ENCODE measurements at regions not wholly inside any gene's neighbourhood (a gene's known extent, or its start where the extent isn't known, plus 50 kb on each side); places are given as distances from the start of the nearest gene placed in this dataset.
"Not testable (repeated sequence)": the region's sequence is repeated elsewhere in the genome, so short reads cannot be mapped to it uniquely, and the experiment has no call there.

- no peak for DNase-seq (ENCODE audit: low read depth, low spot score)
These were observed 368.9 kb upstream of the CTSO start for GRCh38 chr4:156322592-156322991.

- DNase-seq (ENCODE audit: low read depth, low spot score), result no peak
These were observed 367.5 kb upstream of the CTSO start for GRCh38 chr4:156321203-156321602.

- DNase-seq (ENCODE audit: low read depth, low spot score), result no peak
These were observed 359.8 kb upstream of the CTSO start for GRCh38 chr4:156313497-156313896.

GRCh38 chr4:156312261-156312847, 358.7 kb upstream of the CTSO start:
- DNase-seq (ENCODE audit: low read depth, low spot score), result no peak

GRCh38 chr4:156309031-156309430, 355.4 kb upstream of the CTSO start:
- DNase-seq (ENCODE audit: low read depth, low spot score), result no peak

- no peak for DNase-seq (ENCODE audit: low read depth, low spot score)
These were observed 350.0 kb upstream of the CTSO start for GRCh38 chr4:156303708-156304107.

- DNase-seq (ENCODE audit: low read depth, low spot score), result peak; percentile 84
These were observed 344.6 kb upstream of the CTSO start for GRCh38 chr4:156298230-156298629.

GRCh38 chr4:156295676-156296195, 342.1 kb upstream of the CTSO start:
- no peak for DNase-seq (ENCODE audit: low read depth, low spot score)

- peak; percentile 43 for DNase-seq (ENCODE audit: low read depth, low spot score)
These were observed 340.9 kb upstream of the CTSO start for GRCh38 chr4:156294577-156294976.

- peak; percentile 70 for DNase-seq (ENCODE audit: low read depth, low spot score)
These were observed 340.1 kb upstream of the CTSO start for GRCh38 chr4:156293657-156294297.

- DNase-seq (ENCODE audit: low read depth, low spot score), result no peak
These were observed 337.7 kb upstream of the CTSO start for GRCh38 chr4:156291317-156291716.

- no peak for DNase-seq (ENCODE audit: low read depth, low spot score)
These were observed 337.1 kb upstream of the CTSO start for GRCh38 chr4:156290811-156291210.

GRCh38 chr4:156290026-156290425, 336.4 kb upstream of the CTSO start:
- DNase-seq (ENCODE audit: low read depth, low spot score), result not testable (repeated sequence)

GRCh38 chr4:156280686-156281085, 327.0 kb upstream of the CTSO start:
- DNase-seq (ENCODE audit: low read depth, low spot score), result no peak

- no peak for DNase-seq (ENCODE audit: low read depth, low spot score)
These were observed 311.7 kb upstream of the CTSO start for GRCh38 chr4:156265407-156265806.

GRCh38 chr4:156261230-156261629, 307.6 kb upstream of the CTSO start:
- DNase-seq (ENCODE audit: low read depth, low spot score), result no peak

- no peak for DNase-seq (ENCODE audit: low read depth, low spot score)
These were observed 301.8 kb upstream of the CTSO start for GRCh38 chr4:156255230-156256007.

- no peak for DNase-seq (ENCODE audit: low read depth, low spot score)
These were observed 298.8 kb upstream of the CTSO start for GRCh38 chr4:156252358-156252921.

- no peak for DNase-seq (ENCODE audit: low read depth, low spot score)
These were observed 297.9 kb upstream of the CTSO start for GRCh38 chr4:156251373-156252065.

GRCh38 chr4:156248917-156249316, 295.3 kb upstream of the CTSO start:
- no peak for DNase-seq (ENCODE audit: low read depth, low spot score)

- DNase-seq (ENCODE audit: low read depth, low spot score), result no peak
These were observed 293.8 kb upstream of the CTSO start for GRCh38 chr4:156247470-156247869.

GRCh38 chr4:156243015-156243414, 289.3 kb upstream of the CTSO start:
- no peak for DNase-seq (ENCODE audit: low read depth, low spot score)
